ENCODE measurements at regions not wholly inside any gene's neighbourhood (a gene's known extent, or its start where the extent isn't known, plus 50 kb on each side); places are given as distances from the start of the nearest gene placed in this dataset.

- Histone ChIP-seq H3K4me3 (replicated peaks in 1 of 3; ENCODE audit: insufficient read depth in 1 of 3, low read depth in 2 of 3, low read length in 3 of 3) (no peak overlapping the region), H3K27ac (ENCODE audit: extremely low read length, insufficient read depth, low read length) (no peak overlapping the region), H3K4me2 (ENCODE audit: low read depth, low read length) (no peak overlapping the region), H3K36me3 (replicated peaks in 1 of 2; ENCODE audit: control insufficient read depth in 1 of 2, insufficient read depth in 2 of 2, low read length in 2 of 2) (no peaks in the 10 kb centered on the region), H2AFZ (ENCODE audit: low read length) (no peak overlapping the region), H3K9me3 (ENCODE audit: low read length) (no peaks in the 10 kb centered on the region), H3K27me3 (ENCODE audit: control insufficient read depth in 1 of 2, insufficient read depth in 2 of 2, low read length in 2 of 2) (no peaks in the 10 kb centered on the region; a peak in 1 of 5 replicates), H3K9ac (ENCODE audit: insufficient read depth, low read depth, low read length) (no peak overlapping the region), H4K20me1 (ENCODE audit: insufficient read depth, low read length) (no peaks in the 10 kb centered on the region), H3K4me1 (ENCODE audit: insufficient read depth, low read length) (no peaks in the 10 kb centered on the region), H3K79me2 (ENCODE audit: insufficient read depth, low read length) (no peaks in the 10 kb centered on the region)
- TF ChIP-seq NR2F6 (IDR thresholded peaks at IDR 0.05) (0 out of 2 replicates have a peak, but pooled peaks have one; percentile 21), NR2F6 (CRISPR knock-in tag; IDR thresholded peaks at IDR 0.05) (no peak), TAF15 (IDR thresholded peaks at IDR 0.05; ENCODE audit: low read depth, low read length, poor library complexity, severe bottlenecking) (no peak)
- WGBS (ENCODE audit: low lambda C conversion rate): 4% methylated on average over 4 of the region's 4 CpGs
- BruUV-seq (replicated peaks): no TSS peak
- no peak for DNase-seq (ENCODE audit: low spot score)
- ATAC-seq: no peak
- POLR2A ChIA-PET: no interaction called here
- no peak for FAIRE-seq
- in situ Hi-C loops (cut with HindIII; ENCODE audit: extremely low pct_ligation_motif_present, low pct_unique_long_range_greater_than_20kb): no loop called here
- intact Hi-C loops (cut with micrococcal nuclease; ENCODE audit: unreplicated experiment): no loop called here
- CTCF ChIA-PET (ENCODE audit: low intra/inter-chr PET ratio, low total read pairs): no interaction called here
These were observed 74.5 kb upstream of the MAP1B start for GRCh38 chr5:72032788-72033187.

- no peaks in the 10 kb centered on the region; a peak in 1 of 5 replicates for H3K27me3 ChIP-seq (ENCODE audit: control insufficient read depth in 1 of 2, insufficient read depth in 2 of 2, low read length in 2 of 2)
- no peaks in the 10 kb centered on the region for H3K79me2 ChIP-seq (ENCODE audit: insufficient read depth, low read length)
- DNase-seq (ENCODE audit: low spot score) (no peak), ATAC-seq (no peak), FAIRE-seq (no peak)
- no peaks in the 10 kb centered on the region for H4K20me1 ChIP-seq (ENCODE audit: insufficient read depth, low read length)
- H3K27ac ChIP-seq (ENCODE audit: extremely low read length, insufficient read depth, low read length): no peak overlapping the region
- ChIA-PET CTCF (ENCODE audit: low intra/inter-chr PET ratio, low total read pairs) (no interaction called here), POLR2A (no interaction called here)
- H3K9me3 ChIP-seq (ENCODE audit: low read length): no peaks in the 10 kb centered on the region
- in situ Hi-C loops (cut with HindIII; ENCODE audit: extremely low pct_ligation_motif_present, low pct_unique_long_range_greater_than_20kb): no loop called here
- no peak overlapping the region for H2AFZ ChIP-seq (ENCODE audit: low read length)
- no peaks in the 10 kb centered on the region for H3K4me1 ChIP-seq (ENCODE audit: insufficient read depth, low read length)
- no TSS peak for BruUV-seq (replicated peaks)
- no peaks in the 10 kb centered on the region for H3K36me3 ChIP-seq (replicated peaks in 1 of 2; ENCODE audit: control insufficient read depth in 1 of 2, insufficient read depth in 2 of 2, low read length in 2 of 2)
- no peak overlapping the region for H3K9ac ChIP-seq (ENCODE audit: insufficient read depth, low read depth, low read length)
- WGBS (ENCODE audit: low lambda C conversion rate): 31% methylated on average over 3 of the region's 4 CpGs
- intact Hi-C loops (cut with micrococcal nuclease; ENCODE audit: unreplicated experiment): no loop called here
- no peak overlapping the region for H3K4me3 ChIP-seq (replicated peaks in 1 of 3; ENCODE audit: insufficient read depth in 1 of 3, low read depth in 2 of 3, low read length in 3 of 3)
- H3K4me2 ChIP-seq (ENCODE audit: low read depth, low read length): no peak overlapping the region
- no peak for TF ChIP-seq SMC3 (IDR thresholded peaks at IDR 0.05; ENCODE audit: low read length)
- TF ChIP-seq NR2F1 (CRISPR knock-in tag; IDR thresholded peaks at IDR 0.05): no peak
- TF ChIP-seq THAP11 (CRISPR knock-in tag; IDR thresholded peaks at IDR 0.05): no peak
- no peak for TF ChIP-seq ZNF326 (CRISPR knock-in tag; IDR thresholded peaks at IDR 0.05; ENCODE audit: borderline replicate concordance)
- no peak for TF ChIP-seq STAT6 (CRISPR knock-in tag; IDR thresholded peaks at IDR 0.05; ENCODE audit: borderline replicate concordance)
- no peak for TF ChIP-seq PHF20 (CRISPR knock-in tag; IDR thresholded peaks at IDR 0.05)
- TF ChIP-seq, protein P1, sequence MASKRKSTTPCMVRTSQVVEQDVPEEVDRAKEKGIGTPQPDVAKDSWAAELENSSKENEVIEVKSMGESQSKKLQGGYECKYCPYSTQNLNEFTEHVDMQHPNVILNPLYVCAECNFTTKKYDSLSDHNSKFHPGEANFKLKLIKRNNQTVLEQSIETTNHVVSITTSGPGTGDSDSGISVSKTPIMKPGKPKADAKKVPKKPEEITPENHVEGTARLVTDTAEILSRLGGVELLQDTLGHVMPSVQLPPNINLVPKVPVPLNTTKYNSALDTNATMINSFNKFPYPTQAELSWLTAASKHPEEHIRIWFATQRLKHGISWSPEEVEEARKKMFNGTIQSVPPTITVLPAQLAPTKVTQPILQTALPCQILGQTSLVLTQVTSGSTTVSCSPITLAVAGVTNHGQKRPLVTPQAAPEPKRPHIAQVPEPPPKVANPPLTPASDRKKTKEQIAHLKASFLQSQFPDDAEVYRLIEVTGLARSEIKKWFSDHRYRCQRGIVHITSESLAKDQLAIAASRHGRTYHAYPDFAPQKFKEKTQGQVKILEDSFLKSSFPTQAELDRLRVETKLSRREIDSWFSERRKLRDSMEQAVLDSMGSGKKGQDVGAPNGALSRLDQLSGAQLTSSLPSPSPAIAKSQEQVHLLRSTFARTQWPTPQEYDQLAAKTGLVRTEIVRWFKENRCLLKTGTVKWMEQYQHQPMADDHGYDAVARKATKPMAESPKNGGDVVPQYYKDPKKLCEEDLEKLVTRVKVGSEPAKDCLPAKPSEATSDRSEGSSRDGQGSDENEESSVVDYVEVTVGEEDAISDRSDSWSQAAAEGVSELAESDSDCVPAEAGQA (IDR thresholded peaks at IDR 0.05; ENCODE audit: low read depth): no peak
- TF ChIP-seq, protein P1 (CRISPR knock-in tag; IDR thresholded peaks at IDR 0.05; ENCODE audit: borderline replicate concordance): no peak
- no peak for TF ChIP-seq ZNF383 (CRISPR knock-in tag; IDR thresholded peaks at IDR 0.05; ENCODE audit: borderline replicate concordance)
These were observed 72.5 kb upstream of the MAP1B start for GRCh38 chr5:72034770-72035169.
